BE2C (cell line): ENCODE measurements at regions not wholly inside any gene's neighbourhood (a gene's known extent, or its start where the extent isn't known, plus 50 kb on each side); places are given as distances from the start of the nearest gene placed in this dataset.
"Not testable (repeated sequence)": the region's sequence is repeated elsewhere in the genome, so short reads cannot be mapped to it uniquely, and the experiment has no call there.

Experiments
- DNase-seq: peaks from one replicate; pipeline ENCODE4 v3.0.0-alpha.2; 2020
- H3K27me3 ChIP-seq: fragments of 250-450 bp; sonication (Bioruptor Pico); 2 replicates; pipeline ENCODE4 v1.5.1; 2020; ENCODE audit warnings: mild to moderate bottlenecking
- H3K36me3 ChIP-seq: fragments of 250-450 bp; sonication (Bioruptor Pico); 2 replicates; pipeline ENCODE4 v1.5.1; 2020; ENCODE audit warnings: mild to moderate bottlenecking
- H3K4me1 ChIP-seq: fragments of 250-450 bp; sonication (Bioruptor Pico); 2 replicates; pipeline ENCODE4 v1.5.1; 2020
- H3K4me3 ChIP-seq: 2 replicates; pipeline ENCODE4 v1.5.1; 2011; ENCODE audit warnings: low read depth, low read length
- H3K9me3 ChIP-seq: fragments of 250-450 bp; sonication (Bioruptor Pico); 2 replicates; pipeline ENCODE4 v1.5.1; 2020
- CTCF ChIP-seq: IDR thresholded peaks from 2 replicates; pipeline ENCODE4 v1.5.1; 2012; ENCODE audit warnings: mild to moderate bottlenecking, low read depth, low read length

GRCh38 chr7:65609131-65609530 lies 235.5 kb downstream of the ZNF92 start:
- H3K27me3 ChIP-seq, result no peaks in the 10 kb centered on the region
- DNase-seq, result no peak
- no peaks in the 10 kb centered on the region for H3K36me3 ChIP-seq
- TF ChIP-seq CTCF, result no peak
- H3K4me1 ChIP-seq, result no peaks in the 10 kb centered on the region
- no peak overlapping the region for H3K4me3 ChIP-seq
- no peaks in the 10 kb centered on the region for H3K9me3 ChIP-seq

GRCh38 chr7:65613644-65614289 lies 240.1 kb downstream of the ZNF92 start:
- H3K4me1 ChIP-seq, H3K9me3 ChIP-seq, H3K36me3 ChIP-seq, DNase-seq, H3K27me3 ChIP-seq, H3K4me3 ChIP-seq: not testable (repeated sequence)

- H3K4me3 ChIP-seq, H3K9me3 ChIP-seq: not testable (repeated sequence)
Observed at GRCh38 chr7:65616111-65616510, 242.5 kb downstream of the ZNF92 start.

GRCh38 chr7:65620216-65620615 lies 246.6 kb downstream of the ZNF92 start:
- H3K27me3 ChIP-seq, H3K36me3 ChIP-seq, H3K4me3 ChIP-seq, DNase-seq, H3K9me3 ChIP-seq, H3K4me1 ChIP-seq: not testable (repeated sequence)

More at GRCh38 chr7:65616111-65616510, 242.5 kb downstream of the ZNF92 start:
- H3K36me3 ChIP-seq, DNase-seq, H3K27me3 ChIP-seq, H3K4me1 ChIP-seq: not testable (repeated sequence)

- H3K9me3 ChIP-seq, H3K4me3 ChIP-seq, H3K36me3 ChIP-seq, H3K27me3 ChIP-seq, H3K4me1 ChIP-seq: not testable (repeated sequence)
- DNase-seq, result peak; percentile 56
- peak; percentile 61 for TF ChIP-seq CTCF
Observed at GRCh38 chr7:65621580-65622201, 248.0 kb downstream of the ZNF92 start.

- not testable (repeated sequence) for H3K9me3 ChIP-seq, DNase-seq, H3K36me3 ChIP-seq, H3K4me3 ChIP-seq, H3K27me3 ChIP-seq, H3K4me1 ChIP-seq
Observed at GRCh38 chr7:65631236-65631635, 241.6 kb upstream of the VKORC1L1 start.

GRCh38 chr7:65633587-65634404 lies 239.1 kb upstream of the VKORC1L1 start:
- not testable (repeated sequence) for DNase-seq, H3K4me1 ChIP-seq, H3K27me3 ChIP-seq, H3K9me3 ChIP-seq, H3K4me3 ChIP-seq, H3K36me3 ChIP-seq

- not testable (repeated sequence) for H3K4me1 ChIP-seq, DNase-seq, H3K36me3 ChIP-seq
Observed at GRCh38 chr7:65638918-65639317, 234.0 kb upstream of the VKORC1L1 start.

GRCh38 chr7:65639717-65640116 lies 233.2 kb upstream of the VKORC1L1 start:
- DNase-seq, result not testable (repeated sequence)

More at GRCh38 chr7:65638918-65639317, 234.0 kb upstream of the VKORC1L1 start:
- not testable (repeated sequence) for H3K9me3 ChIP-seq, H3K27me3 ChIP-seq, H3K4me3 ChIP-seq

GRCh38 chr7:65643498-65643897 lies 229.4 kb upstream of the VKORC1L1 start:
- H3K4me1 ChIP-seq, H3K27me3 ChIP-seq, H3K4me3 ChIP-seq, DNase-seq, H3K9me3 ChIP-seq, H3K36me3 ChIP-seq: not testable (repeated sequence)

More at GRCh38 chr7:65639717-65640116, 233.2 kb upstream of the VKORC1L1 start:
- not testable (repeated sequence) for H3K4me3 ChIP-seq, H3K9me3 ChIP-seq, H3K4me1 ChIP-seq, H3K36me3 ChIP-seq, H3K27me3 ChIP-seq

- not testable (repeated sequence) for H3K9me3 ChIP-seq, H3K4me1 ChIP-seq, DNase-seq, H3K36me3 ChIP-seq, H3K27me3 ChIP-seq, H3K4me3 ChIP-seq
Observed at GRCh38 chr7:65647153-65647964, 225.5 kb upstream of the VKORC1L1 start.

- not testable (repeated sequence) for H3K27me3 ChIP-seq, H3K4me1 ChIP-seq, DNase-seq, H3K9me3 ChIP-seq, H3K4me3 ChIP-seq, H3K36me3 ChIP-seq
Observed at GRCh38 chr7:65651174-65651573, 221.7 kb upstream of the VKORC1L1 start.
